ENCODE measurements at regions not wholly inside any gene's neighbourhood (a gene's known extent, or its start where the extent isn't known, plus 50 kb on each side); places are given as distances from the start of the nearest gene placed in this dataset.

DNA sequence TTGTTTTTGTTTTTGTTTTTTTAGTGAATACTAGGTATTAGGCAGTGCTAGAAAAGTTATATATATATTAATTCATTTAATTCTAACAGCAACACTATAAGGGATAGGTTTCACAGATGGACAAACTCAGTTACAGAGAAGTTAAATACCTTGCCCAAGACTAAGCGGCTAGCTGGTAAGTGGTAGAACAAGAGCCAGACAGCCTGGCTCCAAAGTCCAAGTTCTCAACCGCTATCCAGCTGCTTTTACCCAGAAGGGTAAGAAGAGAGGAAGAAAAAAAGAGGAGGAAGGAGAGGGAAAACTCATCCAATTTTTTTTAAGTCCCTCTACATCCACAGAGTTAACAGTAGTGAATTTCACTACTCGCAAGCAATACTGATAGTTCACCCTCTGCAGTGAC lies 217.0 kb downstream of the SPRY2 start:
- DNase-seq (ENCODE audit: low read depth): no peak
- TF ChIP-seq, protein P1, sequence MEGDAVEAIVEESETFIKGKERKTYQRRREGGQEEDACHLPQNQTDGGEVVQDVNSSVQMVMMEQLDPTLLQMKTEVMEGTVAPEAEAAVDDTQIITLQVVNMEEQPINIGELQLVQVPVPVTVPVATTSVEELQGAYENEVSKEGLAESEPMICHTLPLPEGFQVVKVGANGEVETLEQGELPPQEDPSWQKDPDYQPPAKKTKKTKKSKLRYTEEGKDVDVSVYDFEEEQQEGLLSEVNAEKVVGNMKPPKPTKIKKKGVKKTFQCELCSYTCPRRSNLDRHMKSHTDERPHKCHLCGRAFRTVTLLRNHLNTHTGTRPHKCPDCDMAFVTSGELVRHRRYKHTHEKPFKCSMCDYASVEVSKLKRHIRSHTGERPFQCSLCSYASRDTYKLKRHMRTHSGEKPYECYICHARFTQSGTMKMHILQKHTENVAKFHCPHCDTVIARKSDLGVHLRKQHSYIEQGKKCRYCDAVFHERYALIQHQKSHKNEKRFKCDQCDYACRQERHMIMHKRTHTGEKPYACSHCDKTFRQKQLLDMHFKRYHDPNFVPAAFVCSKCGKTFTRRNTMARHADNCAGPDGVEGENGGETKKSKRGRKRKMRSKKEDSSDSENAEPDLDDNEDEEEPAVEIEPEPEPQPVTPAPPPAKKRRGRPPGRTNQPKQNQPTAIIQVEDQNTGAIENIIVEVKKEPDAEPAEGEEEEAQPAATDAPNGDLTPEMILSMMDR (conservative IDR thresholded peaks at IDR 0.05; ENCODE audit: low read depth, low read length): no peak
- no peak overlapping the region for H3K4me3 ChIP-seq (ENCODE audit: low read depth, low read length)

DNA sequence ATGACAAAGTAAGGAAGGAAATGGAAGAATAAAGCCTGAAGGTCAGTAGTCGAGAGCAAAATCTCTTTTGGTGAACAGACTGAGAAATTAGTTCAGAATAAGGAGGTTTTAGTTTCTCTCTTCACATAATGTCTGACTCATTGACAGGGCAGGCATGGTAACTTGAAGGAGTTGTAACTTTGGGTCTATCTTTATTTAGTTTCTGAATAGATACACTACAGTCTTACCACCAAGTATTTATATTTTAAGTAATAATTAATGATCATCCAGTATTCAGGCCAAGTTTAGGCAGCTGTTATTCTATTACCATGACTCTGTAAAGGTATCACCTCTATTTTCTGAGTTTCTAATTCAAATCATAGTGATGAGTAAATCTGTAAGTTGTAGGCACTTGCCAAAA lies 219.9 kb downstream of the SPRY2 start:
- TF ChIP-seq, protein P1 (conservative IDR thresholded peaks at IDR 0.05; ENCODE audit: low read depth, low read length): no peak
- H3K4me3 ChIP-seq (ENCODE audit: low read depth, low read length): no peak overlapping the region
- DNase-seq (ENCODE audit: low read depth): no peak

DNA sequence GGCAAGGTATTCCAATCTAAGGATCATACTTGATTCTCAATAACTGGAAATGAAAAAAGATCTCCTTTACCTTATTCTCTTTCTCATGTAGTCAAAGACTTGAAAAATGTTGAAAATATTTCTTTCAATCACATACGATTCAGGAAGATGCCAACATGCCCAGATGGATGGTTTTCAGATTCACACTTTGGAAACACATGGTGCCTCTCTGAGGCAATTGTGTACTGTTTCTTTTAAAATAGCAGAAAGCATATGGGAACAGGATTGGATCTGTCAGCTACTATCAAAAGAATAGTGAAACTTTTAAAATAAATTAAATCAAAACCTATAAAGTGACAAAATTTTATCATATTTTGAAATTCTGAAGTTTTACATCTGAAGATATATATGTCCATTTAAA lies 222.4 kb downstream of the SPRY2 start:
- no peak overlapping the region for H3K4me3 ChIP-seq (ENCODE audit: low read depth, low read length)
- TF ChIP-seq, protein P1 (conservative IDR thresholded peaks at IDR 0.05; ENCODE audit: low read depth, low read length): no peak
- no peak for DNase-seq (ENCODE audit: low read depth)

DNA sequence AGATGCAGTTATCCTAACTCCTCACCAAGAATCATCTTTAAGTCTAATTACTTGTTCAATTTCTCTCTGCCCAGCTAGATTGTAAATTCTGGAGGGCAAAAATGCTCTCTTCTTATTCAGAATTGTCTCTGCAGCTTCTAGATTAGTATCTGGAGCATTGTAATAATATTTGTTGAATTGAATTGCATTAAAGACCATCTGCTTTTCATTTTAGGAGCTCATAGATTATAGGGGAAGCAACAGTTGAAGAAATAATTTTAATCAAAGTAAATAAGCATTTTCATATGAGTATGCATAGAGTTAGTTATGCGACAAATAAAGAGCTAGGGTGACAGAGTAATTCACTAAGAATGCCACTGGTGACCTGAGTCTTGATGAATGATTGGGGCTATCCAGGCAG lies 222.8 kb downstream of the SPRY2 start:
- TF ChIP-seq, protein P1 (conservative IDR thresholded peaks at IDR 0.05; ENCODE audit: low read depth, low read length): no peak
- no peak overlapping the region for H3K4me3 ChIP-seq (ENCODE audit: low read depth, low read length)
- DNase-seq (ENCODE audit: low read depth): no peak

DNA sequence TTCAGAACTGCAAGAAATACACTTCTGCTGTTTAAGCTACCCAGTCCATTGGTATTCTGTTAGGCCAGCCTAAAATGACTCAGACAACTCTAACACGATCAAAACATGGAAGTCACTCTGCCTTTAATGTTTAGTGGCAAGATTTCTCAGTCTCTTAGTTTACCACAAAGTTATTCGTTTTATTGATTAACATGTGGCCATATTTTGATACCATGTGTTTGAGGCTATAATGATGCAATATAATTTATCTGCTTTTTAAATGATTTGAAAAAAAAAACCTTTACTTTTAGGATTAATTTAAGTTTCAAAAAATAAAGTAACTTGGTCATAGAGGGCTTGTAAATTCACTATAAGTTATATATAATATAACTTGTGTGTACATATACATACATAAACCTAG lies 223.4 kb downstream of the SPRY2 start:
- H3K4me3 ChIP-seq (ENCODE audit: low read depth, low read length): no peak overlapping the region
- TF ChIP-seq, protein P1 (conservative IDR thresholded peaks at IDR 0.05; ENCODE audit: low read depth, low read length): no peak
- DNase-seq (ENCODE audit: low read depth): no peak

DNA sequence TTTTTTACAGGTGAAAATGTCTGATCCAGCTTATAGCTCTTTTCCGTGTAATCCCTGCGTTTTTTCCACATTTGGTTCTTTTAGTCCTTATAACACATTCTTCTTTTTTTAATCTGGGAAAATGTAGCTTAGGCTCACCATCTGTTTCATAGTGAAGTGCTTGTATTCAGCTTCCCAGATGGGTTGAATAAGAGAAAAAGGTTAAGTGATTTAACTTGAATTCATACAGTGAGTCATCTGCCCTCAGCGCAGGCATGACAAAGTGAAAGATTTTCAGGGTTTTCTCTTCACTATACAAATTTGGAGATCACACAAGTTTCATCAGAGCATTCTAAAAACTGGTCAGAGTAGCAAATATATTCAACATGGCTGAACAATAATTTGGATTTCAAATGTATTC lies 224.8 kb downstream of the SPRY2 start:
- TF ChIP-seq, protein P1 (conservative IDR thresholded peaks at IDR 0.05; ENCODE audit: low read depth, low read length): no peak
- no peak overlapping the region for H3K4me3 ChIP-seq (ENCODE audit: low read depth, low read length)
- DNase-seq (ENCODE audit: low read depth): no peak

DNA sequence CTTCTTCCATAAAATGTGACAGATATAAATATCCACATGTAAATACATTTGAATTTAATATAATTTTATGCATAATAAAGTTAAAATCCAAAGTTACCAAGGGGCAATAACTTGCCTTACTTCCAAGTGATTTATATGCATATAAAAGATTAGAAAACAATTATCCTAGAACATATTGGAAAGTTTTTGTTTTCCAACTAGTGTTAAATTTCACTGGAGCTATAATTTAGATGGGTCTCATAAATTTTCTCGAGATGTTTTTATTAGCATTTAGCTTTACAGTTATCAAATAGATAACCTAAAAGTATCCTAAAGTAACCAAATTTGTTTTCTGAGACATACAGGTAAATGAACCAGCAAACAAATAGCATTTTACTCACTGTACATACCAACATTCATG lies 225.3 kb downstream of the SPRY2 start:
- H3K4me3 ChIP-seq (ENCODE audit: low read depth, low read length): no peak overlapping the region
- no peak for DNase-seq (ENCODE audit: low read depth)
- TF ChIP-seq, protein P1 (conservative IDR thresholded peaks at IDR 0.05; ENCODE audit: low read depth, low read length): no peak

Data from epithelial cell of proximal tubule (primary cell).